ENCODE measurements at regions not wholly inside any gene's neighbourhood (a gene's known extent, or its start where the extent isn't known, plus 50 kb on each side); places are given as distances from the start of the nearest gene placed in this dataset.
"Not testable (repeated sequence)": the region's sequence is repeated elsewhere in the genome, so short reads cannot be mapped to it uniquely, and the experiment has no call there.

- not testable (repeated sequence) for TF ChIP-seq CTCF, POLR2A (IDR thresholded peaks at IDR 0.05)
These were observed 147.5 kb downstream of the ZNF330 start for GRCh38 chr4:141368241-141368640.
